Medulla oblongata (tissue), 1 donor: ENCODE measurements at regions not wholly inside any gene's neighbourhood (a gene's known extent, or its start where the extent isn't known, plus 50 kb on each side); places are given as distances from the start of the nearest gene placed in this dataset.

Experiments used
- DNase-seq: peaks from one replicate; pipeline ENCODE4 v3.0.0-alpha.2; 2015; ENCODE audit errors: extremely low spot score

DNA sequence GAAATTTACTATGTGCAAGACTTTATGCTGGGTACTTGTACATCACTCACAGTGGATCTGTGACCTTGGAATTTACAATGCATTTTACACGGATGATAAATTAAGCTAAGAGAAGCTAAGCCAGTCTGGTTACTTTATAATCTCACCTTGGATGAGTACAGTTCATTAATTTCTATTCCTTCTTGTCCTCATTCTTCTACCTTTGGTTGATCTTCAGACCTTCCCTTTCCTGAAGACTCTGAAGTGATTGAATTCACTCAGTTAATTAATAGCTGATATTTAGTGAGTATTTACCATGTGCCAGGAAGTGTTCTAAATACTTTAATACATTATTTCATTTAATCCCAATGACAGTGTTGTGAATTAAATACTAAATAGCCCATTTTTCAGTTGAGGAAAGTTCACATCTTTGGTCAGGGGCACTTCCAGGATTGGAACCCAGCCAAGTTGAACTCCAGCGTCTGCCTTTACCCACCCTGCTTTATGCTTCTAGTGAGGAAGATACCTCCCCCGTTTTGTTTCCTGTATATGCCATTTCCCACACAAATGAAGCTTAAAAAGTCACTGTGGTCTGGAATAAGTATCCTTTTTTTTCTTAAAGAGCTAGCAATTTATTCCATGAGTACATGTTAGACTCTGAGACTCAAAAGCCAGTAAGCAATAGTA lies 146.6 kb downstream of the TLR5 start:
- DNase-seq: no peak

DNA sequence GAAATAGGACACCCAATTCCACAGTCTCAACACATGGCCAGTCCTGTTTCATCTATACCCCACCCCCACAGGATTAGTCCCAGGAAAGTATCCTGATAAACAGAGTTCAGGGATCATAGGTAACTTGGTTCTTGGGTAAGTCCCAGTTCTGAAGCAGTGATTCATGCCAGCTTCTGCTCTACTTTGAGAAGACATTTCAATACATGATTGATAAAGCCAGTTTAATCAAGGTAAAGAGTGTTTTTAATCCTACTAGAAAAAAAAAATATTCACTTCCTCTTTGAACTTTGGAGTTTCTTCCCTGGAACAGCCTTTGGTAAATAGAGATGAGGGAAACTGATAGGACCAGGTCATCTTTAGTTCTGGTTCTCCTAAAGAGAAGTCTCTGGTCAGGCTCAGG lies 142.4 kb downstream of the TLR5 start:
- no peak for DNase-seq

GRCh38 chr1:223001653-223002634 lies 141.1 kb downstream of the TLR5 start:
- DNase-seq: no peak

DNA sequence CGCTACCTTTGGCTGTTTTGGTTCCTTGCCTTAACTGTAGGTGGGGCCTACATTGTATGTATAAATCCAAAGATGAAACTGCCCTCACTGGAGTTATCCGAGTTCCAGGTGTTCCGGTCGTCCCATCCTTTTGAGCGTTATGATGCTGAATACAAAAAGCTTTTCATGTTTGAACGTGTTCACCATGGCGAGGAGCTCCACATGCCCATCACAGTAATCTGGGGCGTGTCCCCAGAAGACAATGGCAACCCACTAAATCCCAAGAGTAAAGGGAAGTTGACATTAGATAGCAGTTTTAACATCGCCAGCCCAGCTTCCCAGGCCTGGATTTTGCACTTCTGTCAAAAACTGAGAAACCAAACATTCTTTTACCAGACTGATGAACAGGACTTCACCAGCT lies 139.5 kb downstream of the TLR5 start:
- DNase-seq: no peak

GRCh38 chr1:223006371-223006770 lies 136.7 kb downstream of the TLR5 start:
- DNase-seq: no peak

GRCh38 chr1:223006917-223007648 lies 136.0 kb downstream of the TLR5 start:
- DNase-seq: no peak

- DNase-seq: no peak
Observed at GRCh38 chr1:223007935-223008334, 135.1 kb downstream of the TLR5 start.

DNA sequence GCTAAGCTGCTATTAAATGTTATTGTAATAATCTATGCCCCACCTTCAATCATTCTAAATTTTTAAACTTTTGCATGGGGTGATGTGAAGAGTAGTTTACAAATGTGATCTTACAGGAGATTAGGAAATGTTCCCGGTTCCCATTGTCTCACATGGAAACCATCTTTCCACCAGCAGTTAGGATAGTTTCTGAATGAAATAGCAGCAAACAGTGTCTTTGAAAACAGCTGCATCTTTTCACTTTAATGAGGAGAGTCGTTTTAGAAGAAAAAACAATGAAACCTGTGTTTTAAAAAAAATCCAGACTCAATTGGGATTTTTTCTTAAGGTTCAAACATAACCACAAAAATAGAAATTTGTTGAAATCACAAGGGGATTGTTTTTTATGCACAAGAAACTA lies 134.2 kb downstream of the TLR5 start:
- DNase-seq: no peak

GRCh38 chr1:223009406-223009805 lies 133.6 kb downstream of the TLR5 start:
- no peak for DNase-seq

DNA sequence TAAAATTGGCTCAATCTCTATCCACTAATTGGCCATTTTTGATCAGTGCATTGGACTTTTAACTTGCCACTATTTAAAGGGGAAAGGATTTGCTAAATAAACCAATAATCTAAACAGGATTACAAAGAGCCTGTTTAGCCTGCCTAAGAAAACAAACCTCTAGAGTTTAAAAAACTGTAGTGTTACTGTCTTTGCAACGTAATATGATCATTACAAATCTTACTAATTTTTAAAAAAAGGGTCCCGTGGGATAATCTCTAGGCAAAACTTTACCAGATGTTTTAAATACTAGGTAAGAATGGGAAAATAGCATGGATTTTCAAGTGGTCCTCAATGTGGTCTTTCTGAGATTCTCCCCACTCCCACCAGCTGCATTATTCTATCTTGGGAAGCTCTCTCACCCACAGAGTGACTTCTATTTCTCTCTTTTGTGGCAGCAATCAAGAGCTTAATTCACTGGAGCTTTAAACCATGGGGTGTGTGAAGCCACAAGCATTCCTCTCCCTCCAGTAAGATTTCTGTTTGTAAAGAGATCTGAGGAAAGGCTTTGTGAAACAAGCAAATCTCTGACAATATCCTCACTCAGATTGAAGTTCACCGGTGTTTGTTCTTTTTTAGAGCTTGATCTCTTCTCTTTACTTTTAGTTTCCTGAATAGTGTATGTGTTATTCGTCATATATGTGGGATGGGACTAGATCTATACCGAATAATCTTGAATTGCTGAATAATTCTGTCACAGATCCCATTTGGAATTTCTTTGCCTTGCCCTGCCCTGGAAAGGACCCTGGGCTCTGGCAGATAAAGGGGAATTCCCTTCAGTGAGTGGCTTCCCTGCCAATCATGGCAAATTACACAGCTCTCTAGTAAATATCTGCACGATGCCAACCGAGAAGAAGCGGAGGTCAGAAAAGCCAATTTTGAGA lies 132.2 kb downstream of the TLR5 start:
- DNase-seq: no peak

DNA sequence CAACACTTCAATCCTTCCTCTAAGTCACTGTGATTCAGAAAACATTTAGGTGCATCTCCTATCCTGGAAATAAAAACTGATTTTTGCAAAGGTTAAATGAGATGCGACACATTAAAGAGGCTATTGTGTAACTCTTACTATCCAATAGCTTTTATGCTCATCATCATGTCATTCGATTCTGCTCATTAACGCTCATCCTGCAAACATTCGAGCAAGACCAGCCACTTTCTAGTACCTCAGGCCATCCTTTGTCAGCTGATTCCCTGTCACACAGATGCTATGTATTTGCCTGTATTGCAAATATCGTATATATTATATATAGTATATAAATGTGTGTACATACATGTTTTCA lies 131.6 kb downstream of the TLR5 start:
- DNase-seq: no peak

DNA sequence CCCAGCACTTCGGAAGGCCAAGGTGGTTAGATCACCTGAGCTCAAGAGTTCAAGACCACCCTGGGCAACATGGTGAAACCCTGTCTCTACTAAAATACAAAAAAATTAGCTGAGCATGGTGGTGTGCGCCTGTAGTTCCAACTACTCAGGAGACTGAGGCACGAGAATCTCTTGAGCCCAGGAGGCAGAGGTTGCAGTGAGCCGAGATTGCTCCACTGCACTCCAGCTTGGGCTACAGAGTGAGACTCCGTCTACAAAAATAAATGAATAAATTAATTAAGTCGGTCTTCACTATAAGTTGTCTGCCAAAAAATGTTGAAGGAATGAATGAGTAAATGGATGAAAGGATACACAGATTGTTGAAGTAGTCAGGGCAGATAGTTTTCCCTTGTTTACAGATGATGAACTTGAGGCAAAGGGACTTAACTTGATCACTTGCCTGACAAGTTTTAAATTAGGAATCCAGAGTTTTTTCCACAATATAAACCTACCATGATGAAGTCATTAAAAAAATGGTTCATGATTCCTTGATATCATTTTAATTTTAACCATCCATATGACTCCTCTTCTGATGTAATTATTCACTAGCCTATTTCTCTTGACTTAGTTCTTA lies 130.8 kb downstream of the TLR5 start:
- DNase-seq: no peak

- DNase-seq: no peak
Observed at GRCh38 chr1:223012938-223013337, 130.1 kb downstream of the TLR5 start.

DNA sequence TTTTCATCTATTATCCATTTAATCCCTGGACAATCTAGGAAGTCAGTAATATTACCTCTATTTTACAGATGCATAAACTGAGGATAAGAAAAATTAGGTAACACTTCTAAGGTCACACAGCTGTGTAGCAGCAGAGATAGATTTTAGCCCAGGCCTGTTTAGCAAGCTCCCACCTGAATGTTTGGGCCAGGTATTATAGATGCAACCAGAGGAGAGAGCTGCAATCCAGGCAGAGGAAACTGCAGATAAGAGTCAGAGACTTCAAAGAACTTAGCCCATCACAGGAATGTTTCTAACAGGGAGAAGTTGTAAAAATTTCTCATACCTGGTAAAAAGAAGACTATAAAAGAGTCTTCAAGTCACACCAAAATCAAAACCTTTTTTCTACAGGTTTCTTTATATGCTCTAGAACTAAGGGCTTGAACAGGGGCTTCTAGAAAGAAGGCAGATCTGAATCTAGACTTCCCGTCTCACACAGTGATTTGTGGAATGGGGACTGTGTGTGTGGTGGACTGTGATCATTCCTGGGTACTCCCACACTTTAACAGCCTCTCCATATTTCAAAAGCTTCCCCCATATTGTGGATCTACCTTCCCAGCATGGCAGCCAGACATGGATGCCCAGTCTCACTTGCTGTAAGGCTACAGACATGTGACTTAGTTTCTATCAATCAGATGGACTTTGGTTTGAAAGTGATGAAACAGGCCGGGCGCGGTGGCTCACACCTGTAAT lies 128.7 kb downstream of the TLR5 start:
- no peak for DNase-seq

DNA sequence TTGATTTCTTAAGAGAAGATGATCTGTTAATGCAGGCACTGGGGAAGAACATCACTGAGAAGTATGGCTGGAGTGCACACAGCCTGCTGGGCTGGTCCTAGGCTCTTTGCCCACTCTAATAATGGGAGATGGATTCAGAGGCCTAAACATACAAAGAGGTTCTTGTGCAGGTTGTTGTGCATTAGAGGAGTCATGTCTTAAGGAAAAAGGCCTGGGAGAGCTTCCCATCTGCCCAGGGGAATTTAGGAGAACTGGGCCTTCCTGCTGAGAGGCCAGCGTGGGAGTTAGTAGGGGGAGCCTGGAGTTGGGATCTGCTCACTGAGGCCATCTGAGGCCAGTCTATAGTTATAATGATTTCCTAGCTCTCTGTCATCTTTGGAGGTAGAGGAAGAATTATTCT lies 126.7 kb downstream of the TLR5 start:
- DNase-seq: no peak

GRCh38 chr1:223016890-223017289 lies 126.2 kb downstream of the TLR5 start:
- no peak for DNase-seq

GRCh38 chr1:223017291-223017690 lies 125.8 kb downstream of the TLR5 start:
- no peak for DNase-seq

GRCh38 chr1:223018534-223018933 lies 124.5 kb downstream of the TLR5 start:
- no peak for DNase-seq

DNA sequence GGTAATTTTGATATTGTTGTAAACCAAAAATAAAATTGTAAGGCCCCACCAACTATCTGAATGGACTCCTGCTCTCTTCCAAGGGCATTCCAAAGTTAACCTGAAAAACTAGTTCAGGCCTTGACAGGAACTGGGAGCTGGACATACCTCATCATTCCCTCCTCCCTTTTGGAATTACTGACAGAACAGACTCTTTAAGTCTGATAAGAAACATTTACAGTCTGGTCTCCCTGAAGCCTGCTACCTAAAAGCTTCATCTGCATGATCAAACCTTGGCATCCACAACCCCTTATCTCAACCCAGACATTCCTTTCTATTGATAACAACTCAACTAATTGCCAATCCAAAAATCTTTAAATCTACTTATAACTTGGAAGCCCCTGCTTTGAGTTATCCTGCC lies 123.8 kb downstream of the TLR5 start:
- DNase-seq: no peak

GRCh38 chr1:223020770-223021169 lies 122.3 kb downstream of the TLR5 start:
- DNase-seq: no peak
